Mammary epithelial cell (primary cell): ENCODE measurements at regions not wholly inside any gene's neighbourhood (a gene's known extent, or its start where the extent isn't known, plus 50 kb on each side); places are given as distances from the start of the nearest gene placed in this dataset.

Experiments
- CTCF ChIP-seq, 2 donors: IDR thresholded peaks in 1 of 2; conservative IDR thresholded peaks in 1 of 2; 2 replicates each; pipeline ENCODE4 v1.5.1; 2011 to 2012; ENCODE audit warnings: inconsistent platforms in 2 of 2, low read length in 2 of 2, mild to moderate bottlenecking in 2 of 2, control low read depth in 1 of 2, low read depth in 1 of 2; ENCODE audit not compliant: insufficient read depth in 1 of 2; ENCODE audit errors: extremely low read depth in 1 of 2
- EZH2 ChIP-seq: IDR thresholded peaks from 2 replicates; pipeline ENCODE4 v1.6.1; 2012; ENCODE audit warnings: low read length, inconsistent platforms, borderline replicate concordance

GRCh38 chr4:41369680-41370079 lies 113.0 kb downstream of the UCHL1 start:
- TF ChIP-seq CTCF (conservative IDR thresholded peaks at IDR 0.05 in 1 of 2, IDR thresholded peaks at IDR 0.05 in 1 of 2; ENCODE audit: extremely low read depth in 1 of 2, insufficient read depth in 1 of 2, low read depth in 1 of 2, low read length in 2 of 2), result no peak
- TF ChIP-seq EZH2, result no peak
